K562 (cell line): ENCODE measurements at regions not wholly inside any gene's neighbourhood (a gene's known extent, or its start where the extent isn't known, plus 50 kb on each side); places are given as distances from the start of the nearest gene placed in this dataset.

Experiments used
- ATAC-seq: fragments of 200-7000 bp; cut with Tn5 transposase; 3 replicates; pipeline ENCODE4 v1.9.1; 2020; ENCODE audit warnings: moderate library complexity
- BruUV-seq: library from RNA; stranded (reverse); fragments of 400-500 nt; replicated peaks from 2 replicates; lab custom pipeline; 2021; lab: Mats Ljungman, UMichigan
- CTCF ChIA-PET: fragments of 300-600 bp; formaldehyde crosslinking; extraction: SDS; loops from one replicate; lab custom pipeline; 2021; ENCODE audit warnings: low intra/inter-chr PET ratio; lab: Yijun Ruan, JAX
- POLR2A ChIA-PET: fragments of 300-600, 350-650 bp; sonication (Branson Sonifier 250); formaldehyde crosslinking; extraction: SDS; loops from one replicate; lab custom pipeline; 2021; ENCODE audit warnings: antibody characterized with exemption, inconsistent platforms; lab: Yijun Ruan, JAX
- DNase-seq, 4 experiments: peaks; one replicate each; pipeline versions ENCODE4 v3.0.0 to v3.0.0-alpha.2; 2011 to 2018; ENCODE audit warnings: low spot score in 3 of 4, mixed read lengths in 3 of 4; ENCODE audit errors: extremely low read depth in 1 of 4
- FAIRE-seq: peaks from 2 replicates; lab custom pipeline; 2011; peaks lifted over from hg19 to GRCh38; lab: Jason Lieb, UNC
- H2AFZ ChIP-seq: 2 replicates; pipeline ENCODE4 v1.6.0; 2011; ENCODE audit warnings: low read depth, low read length, control low read depth, inconsistent platforms
- H3K27ac ChIP-seq: fragments of 200-600 bp; 3 replicates; pipeline ENCODE4 v1.8.0; 2011; ENCODE audit warnings: low read depth, mild to moderate bottlenecking, control low read depth, inconsistent platforms, low read length, moderate library complexity, mixed read lengths; ENCODE audit errors: extremely low read depth
- H3K27me3 ChIP-seq, 2 experiments: fragments of 300-600 bp in 1 of 2; 2 replicates in 1 of 2; 3 replicates in 1 of 2; pipeline versions ENCODE4 v1.6.0 to v1.8.0; 2011; ENCODE audit warnings: inconsistent platforms in 2 of 2, low read length in 2 of 2, mild to moderate bottlenecking in 1 of 2, mixed read lengths in 1 of 2, moderate library complexity in 1 of 2; ENCODE audit not compliant: control insufficient read depth in 2 of 2, insufficient read depth in 2 of 2
- H3K36me3 ChIP-seq: fragments of 300-600 bp; 3 replicates; pipeline ENCODE4 v1.8.0; 2011; ENCODE audit warnings: mild to moderate bottlenecking, low read length, inconsistent platforms; ENCODE audit not compliant: control insufficient read depth, insufficient read depth
- H3K4me1 ChIP-seq, 2 experiments: fragments of 200-600 bp in 1 of 2; replicated peaks in 1 of 2; 2 replicates in 1 of 2; 3 replicates in 1 of 2; pipeline versions ENCODE4 v1.5.1 to v1.8.0; 2011; ENCODE audit warnings: inconsistent platforms in 2 of 2, low read length in 2 of 2, mild to moderate bottlenecking in 1 of 2, mixed read lengths in 1 of 2, moderate library complexity in 1 of 2; ENCODE audit not compliant: control insufficient read depth in 2 of 2, insufficient read depth in 2 of 2
- H3K4me2 ChIP-seq: 2 replicates; pipeline ENCODE4 v1.6.1; 2011; ENCODE audit warnings: low read length, control low read depth, inconsistent platforms, mixed read lengths; ENCODE audit not compliant: insufficient read depth
- H3K4me3 ChIP-seq: fragments of 200-600 bp; sonication (generic), shearing (Covaris generic); 2 replicates; pipeline ENCODE4 v1.5.1; 2016; ENCODE audit warnings: control low read depth, inconsistent platforms
- H3K79me2 ChIP-seq: fragments of 200-600 bp; 3 replicates; pipeline ENCODE4 v1.8.0; 2011; ENCODE audit warnings: low read length, inconsistent platforms; ENCODE audit not compliant: control insufficient read depth, insufficient read depth
- H3K9ac ChIP-seq, 2 experiments: 2 replicates each; pipeline versions ENCODE4 v1.6.0 to v1.6.1; 2011; ENCODE audit warnings: low read depth in 2 of 2, low read length in 2 of 2, control low read depth in 1 of 2, inconsistent platforms in 1 of 2, mild to moderate bottlenecking in 1 of 2, mixed read lengths in 1 of 2; ENCODE audit not compliant: insufficient read depth in 1 of 2
- H3K9me1 ChIP-seq: one replicate; pipeline ENCODE4 v1.6.0; 2011; ENCODE audit warnings: inconsistent platforms, mild to moderate bottlenecking, low read length, moderate library complexity; ENCODE audit not compliant: control insufficient read depth, insufficient read depth
- H3K9me3 ChIP-seq: replicated peaks from 2 replicates; pipeline ENCODE4 v1.5.1; 2011; ENCODE audit warnings: low read depth, low read length, inconsistent platforms; ENCODE audit not compliant: control insufficient read depth, insufficient read depth
- H4K20me1 ChIP-seq: replicated peaks from 2 replicates; pipeline ENCODE4 v1.6.1; 2011; ENCODE audit warnings: low read length, inconsistent platforms, mixed read lengths; ENCODE audit not compliant: control insufficient read depth, insufficient read depth
- CSDE1 ChIP-seq, 2 experiments: fragments of 450-650 bp; IDR thresholded peaks; 2 replicates each; pipeline ENCODE4 v1.6.1; 2016; ENCODE audit warnings: mild to moderate bottlenecking in 1 of 2
- ZNF57 ChIP-seq: fragments of 450-650 bp; formaldehyde crosslinking; IDR thresholded peaks from 2 replicates; pipeline ENCODE4 v1.4.0; 2020; ENCODE audit warnings: mild to moderate bottlenecking, moderate library complexity
- ZSCAN29 ChIP-seq: fragments of 450-650 bp; IDR thresholded peaks from 2 replicates; pipeline ENCODE4 v1.6.1; 2017
- WGBS: fragments of 100-300 bp; shearing (Covaris generic); methylation state at CpG from one replicate; pipeline ENCODE4 v1.1.6; 2016; ENCODE audit warnings: low coverage, mixed read lengths; ENCODE audit not compliant: insufficient coverage; ENCODE audit errors: missing lambda C conversion rate; 5-methylcytosine and 5-hydroxymethylcytosine counted together
- in situ Hi-C: fragments of 300-500 bp; cut with MboI; formaldehyde crosslinking; loops from 4 replicates; pipeline ENCODE4 v1.15.0; 2018; ENCODE audit warnings: inconsistent platforms, mixed read lengths
- intact Hi-C: fragments of 100-400 bp; cut with micrococcal nuclease; formaldehyde crosslinking; loops from 2 replicates; pipeline ENCODE4 v1.14.2; 2022

DNA sequence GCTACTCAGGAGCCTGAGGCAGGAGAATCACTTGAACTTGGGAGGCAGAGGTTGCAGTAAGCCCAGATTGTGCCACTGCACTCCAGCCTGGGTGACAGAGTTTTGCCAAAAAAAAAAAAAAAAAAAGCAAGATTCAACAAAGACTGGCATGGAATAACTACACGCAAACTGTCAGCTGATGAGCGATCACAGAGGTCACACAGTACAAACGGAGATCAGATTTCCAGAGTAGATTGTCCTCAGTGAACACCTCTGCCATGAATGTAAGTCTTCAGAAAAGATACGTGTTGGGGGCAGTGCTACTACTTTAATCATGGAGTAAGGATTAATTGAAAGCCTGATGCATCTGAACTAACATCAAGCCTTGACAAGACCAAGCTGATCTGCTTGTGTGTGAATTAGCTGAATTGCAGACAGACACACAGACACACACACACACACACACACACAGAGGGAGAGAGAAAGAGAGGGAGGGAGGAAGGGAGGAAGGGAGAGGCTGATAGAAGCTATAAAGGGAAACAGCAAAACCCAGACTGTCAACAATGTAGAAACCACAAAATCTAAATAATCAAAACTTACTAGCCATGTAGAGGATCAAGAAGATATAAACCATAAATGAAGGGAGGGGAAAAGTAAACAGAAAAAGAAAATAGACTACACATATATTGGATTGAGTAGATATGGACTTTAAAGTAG lies 222.9 kb upstream of the ZNF462 start:
- FAIRE-seq = no peak

DNA sequence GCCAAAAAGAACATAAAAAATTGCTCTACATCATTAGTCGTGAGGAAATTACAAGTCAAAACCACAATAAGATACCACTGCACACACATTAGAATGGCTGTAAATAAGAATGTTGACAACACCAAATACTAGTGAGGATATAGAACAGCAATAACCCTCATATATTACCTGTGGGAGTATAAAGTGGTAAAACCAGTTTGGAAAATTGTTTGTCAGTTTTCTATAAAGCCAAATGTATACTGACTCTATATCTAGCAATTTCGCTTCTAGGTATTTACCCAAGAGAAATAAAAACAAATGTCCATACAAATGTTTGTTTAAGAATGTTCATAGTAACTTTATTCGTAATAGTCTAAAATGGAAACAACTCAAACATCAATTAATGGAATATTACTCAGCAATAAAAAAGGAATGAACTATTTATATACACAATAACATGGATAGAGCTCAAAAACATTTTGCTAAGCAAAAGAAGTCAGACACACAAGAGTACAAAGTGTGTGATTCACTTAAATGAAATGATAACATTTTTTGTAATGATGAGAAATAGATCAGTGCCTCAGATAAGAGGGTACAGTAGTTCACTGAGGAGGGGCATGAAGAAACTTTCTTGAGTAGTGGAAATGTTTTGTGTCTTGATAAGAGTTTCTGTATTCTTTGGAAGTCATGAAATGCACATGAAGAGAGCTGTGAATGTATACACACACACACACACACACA lies 219.6 kb upstream of the ZNF462 start:
- no peaks in the 10 kb centered on the region for H3K9me3 ChIP-seq
- H3K36me3 ChIP-seq = no peaks in the 10 kb centered on the region
- no peak for TF ChIP-seq CSDE1 (IDR thresholded peaks at IDR 0.05)
- TF ChIP-seq, all 486 proteins: peak for 0
- in situ Hi-C loops (no loop called here), intact Hi-C loops (no loop called here)
- no peaks in the 10 kb centered on the region for H3K4me1 ChIP-seq
- H3K27me3 ChIP-seq = no peaks in the 10 kb centered on the region
- WGBS = 2% methylated on average over 3 of the region's 3 CpGs
- H3K27ac ChIP-seq = no peak overlapping the region
- BruUV-seq = no TSS peak
- ATAC-seq = no peak
- H3K79me2 ChIP-seq = no peaks in the 10 kb centered on the region
- CTCF ChIA-PET = no interaction called here
- no peak overlapping the region for H3K4me3 ChIP-seq
- H3K4me2 ChIP-seq = no peak overlapping the region
- DNase-seq = no peak
- no peaks in the 10 kb centered on the region for H4K20me1 ChIP-seq
- no peak overlapping the region for H3K9ac ChIP-seq
- POLR2A ChIA-PET = no interaction called here
- FAIRE-seq = no peak
- no peak overlapping the region for H2AFZ ChIP-seq
- H3K9me1 ChIP-seq = no peaks in the 10 kb centered on the region

More for the DNA sequence above, 222.9 kb upstream of the ZNF462 start:
- Histone ChIP-seq H3K4me3 (no peak overlapping the region), H3K79me2 (no peaks in the 10 kb centered on the region), H2AFZ (no peak overlapping the region), H3K27me3 (no peaks in the 10 kb centered on the region), H3K9me1 (no peaks in the 10 kb centered on the region), H3K4me1 (no peaks in the 10 kb centered on the region), H3K9ac (no peak overlapping the region), H3K9me3 (no peaks in the 10 kb centered on the region), H3K27ac (no peak overlapping the region), H3K36me3 (no peaks in the 10 kb centered on the region), H4K20me1 (no peaks in the 10 kb centered on the region), H3K4me2 (no peak overlapping the region)
- no peak for ATAC-seq
- no peak for DNase-seq
- ChIA-PET CTCF (no interaction called here), POLR2A (no interaction called here)
- 4% methylated on average over 4 of the region's 4 CpGs for WGBS
- TF ChIP-seq ZNF57 (no peak), ZSCAN29 (no peak)
- no TSS peak for BruUV-seq
- in situ Hi-C loops = no loop called here
- intact Hi-C loops = no loop called here
